CD4-positive, alpha-beta T cell (primary cell): ENCODE measurements at regions not wholly inside any gene's neighbourhood (a gene's known extent, or its start where the extent isn't known, plus 50 kb on each side); places are given as distances from the start of the nearest gene placed in this dataset.

Source experiments
- ATAC-seq: fragments of 200-7000 bp; cut with Tn5 transposase; one replicate; pipeline ENCODE4 v1.10.0; 2022; ENCODE audit warnings: mild to moderate bottlenecking; ENCODE audit not compliant: poor library complexity
- CTCF ChIA-PET: fragments of 350-600 bp; sonication (Branson Sonifier 250); formaldehyde crosslinking; loops from one replicate; lab custom pipeline; 2021; ENCODE audit warnings: antibody characterized with exemption, inconsistent platforms; lab: Charles Lee
- POLR2A ChIA-PET: fragments of 350-600 bp; sonication (Branson Sonifier 250); formaldehyde crosslinking; loops from one replicate; lab custom pipeline; 2021; ENCODE audit warnings: antibody characterized with exemption, inconsistent platforms; lab: Charles Lee
- DNase-seq, 14 experiments: peaks; one replicate each; pipeline ENCODE4 v3.0.0-alpha.2; 2013 to 2020; ENCODE audit warnings: mixed read lengths in 2 of 14
- H3K27ac ChIP-seq, 2 donors: one replicate each; pipeline versions ENCODE4 v1.5.1 to v1.7.0; 2013; ENCODE audit warnings: low read length in 2 of 2, low read depth in 1 of 2, mild to moderate bottlenecking in 1 of 2
- H3K27me3 ChIP-seq, 2 experiments: 1 replicate in 1 of 2; 2 replicates in 1 of 2; pipeline versions ENCODE4 v1.6.1 to v1.7.0; 2013; ENCODE audit warnings: low read length in 2 of 2, control low read depth in 1 of 2, mild to moderate bottlenecking in 1 of 2, moderate library complexity in 1 of 2; ENCODE audit not compliant: insufficient read depth in 2 of 2, control insufficient read depth in 1 of 2
- H3K36me3 ChIP-seq: one replicate; pipeline ENCODE4 v1.6.1; 2013; ENCODE audit warnings: low read length, control low read depth; ENCODE audit not compliant: insufficient read depth
- H3K4me1 ChIP-seq: one replicate; pipeline ENCODE4 v1.6.1; 2013; ENCODE audit warnings: low read length, control low read depth; ENCODE audit not compliant: insufficient read depth
- H3K4me3 ChIP-seq: one replicate; pipeline ENCODE4 v1.5.1; 2013; ENCODE audit warnings: mild to moderate bottlenecking, low read length, moderate library complexity
- H3K9me3 ChIP-seq, 2 experiments: 1 replicate in 1 of 2; 2 replicates in 1 of 2; pipeline versions ENCODE4 v1.6.1 to v1.7.0; 2013; ENCODE audit warnings: low read length in 2 of 2, mild to moderate bottlenecking in 2 of 2, control low read depth in 1 of 2, moderate library complexity in 1 of 2; ENCODE audit not compliant: control insufficient read depth in 1 of 2, insufficient read depth in 1 of 2
- H3K27ac Mint-ChIP-seq: one replicate; pipeline ENCODE4 v1.8.0; 2020; ENCODE audit warnings: mixed read lengths
- H3K27me3 Mint-ChIP-seq: one replicate; pipeline ENCODE4 v1.8.0; 2021; ENCODE audit warnings: mixed read lengths
- H3K36me3 Mint-ChIP-seq: one replicate; pipeline ENCODE4 v1.8.0; 2021; ENCODE audit warnings: low read depth, mixed read lengths
- H3K4me1 Mint-ChIP-seq: one replicate; pipeline ENCODE4 v1.8.0; 2021; ENCODE audit warnings: low read depth, mixed read lengths
- H3K4me3 Mint-ChIP-seq: one replicate; pipeline ENCODE4 v1.8.0; 2020; ENCODE audit warnings: mild to moderate bottlenecking, mixed read lengths
- H3K9me3 Mint-ChIP-seq: one replicate; pipeline ENCODE4 v1.8.0; 2020; ENCODE audit warnings: mixed read lengths
- CTCF ChIP-seq: fragments of 200-600 bp; IDR thresholded peaks from one replicate; pipeline ENCODE4 v1.8.0; 2022; ENCODE audit warnings: antibody characterized with exemption, mild to moderate bottlenecking
- intact Hi-C, 2 experiments: fragments of 100-400 bp; cut with DNase I in 1 of 2; cut with micrococcal nuclease in 1 of 2; formaldehyde crosslinking; loops; one replicate each; pipeline versions ENCODE4 v1.15.1 to v1.9.0; 2023 to 2025; cut with DNase I, micrococcal nuclease

GRCh38 chr7:136134503-136134902 lies 157.3 kb upstream of the MTPN start:
- Histone ChIP-seq H3K4me1 (no peaks in the 10 kb centered on the region), H3K4me3 (no peak overlapping the region), H3K27ac (no peak overlapping the region), H3K36me3 (no peaks in the 10 kb centered on the region), H3K9me3 (no peaks in the 10 kb centered on the region), H3K27me3 (no peaks in the 10 kb centered on the region)
- H3K27ac Mint-ChIP-seq: no peak overlapping the region
- no peaks in the 10 kb centered on the region for H3K4me1 Mint-ChIP-seq
- no peaks in the 10 kb centered on the region for H3K36me3 Mint-ChIP-seq
- intact Hi-C loops: no loop called here
- no peak for TF ChIP-seq CTCF
- no peak overlapping the region for H3K4me3 Mint-ChIP-seq
- ChIA-PET CTCF (no interaction called here), POLR2A (no interaction called here)
- ATAC-seq (no peak), DNase-seq (no peak)
- H3K9me3 Mint-ChIP-seq: no peaks in the 10 kb centered on the region
- no peaks in the 10 kb centered on the region for H3K27me3 Mint-ChIP-seq

GRCh38 chr7:136133551-136133950 lies 156.4 kb upstream of the MTPN start:
- Mint-ChIP-seq H3K9me3 (no peaks in the 10 kb centered on the region), H3K4me1 (no peaks in the 10 kb centered on the region), H3K27ac (no peak overlapping the region), H3K4me3 (no peak overlapping the region), H3K27me3 (no peaks in the 10 kb centered on the region), H3K36me3 (no peaks in the 10 kb centered on the region)
- no peaks in the 10 kb centered on the region for H3K36me3 ChIP-seq
- no peak for DNase-seq
- no peak for TF ChIP-seq CTCF
- H3K4me1 ChIP-seq: no peaks in the 10 kb centered on the region
- CTCF ChIA-PET: no interaction called here
- H3K27ac ChIP-seq: no peak overlapping the region
- no peak overlapping the region for H3K4me3 ChIP-seq
- POLR2A ChIA-PET: no interaction called here
- ATAC-seq: no peak
- H3K9me3 ChIP-seq: no peaks in the 10 kb centered on the region
- no peaks in the 10 kb centered on the region for H3K27me3 ChIP-seq
- intact Hi-C loops: no loop called here

- intact Hi-C loops: no loop called here
- ATAC-seq: no peak
Measured at GRCh38 chr7:136131304-136131630, 154.1 kb upstream of the MTPN start.

More at GRCh38 chr7:136131304-136131630, 154.1 kb upstream of the MTPN start:
- Histone ChIP-seq H3K4me3 (no peak overlapping the region), H3K4me1 (no peaks in the 10 kb centered on the region), H3K27me3 (no peaks in the 10 kb centered on the region), H3K9me3 (no peaks in the 10 kb centered on the region), H3K36me3 (no peaks in the 10 kb centered on the region), H3K27ac (no peak overlapping the region)
- Mint-ChIP-seq H3K36me3 (no peaks in the 10 kb centered on the region), H3K9me3 (no peaks in the 10 kb centered on the region), H3K27me3 (peaks cover 5% of the 10 kb centered on the region), H3K4me1 (no peaks in the 10 kb centered on the region), H3K4me3 (no peak overlapping the region), H3K27ac (no peak overlapping the region)
- POLR2A ChIA-PET: interaction anchor here (0.9 kb wide), 1 partner anchor 382 kb away, joined by 3 read pairs; no protein-coding TSS in a partner anchor
- TF ChIP-seq CTCF: no peak
- CTCF ChIA-PET: interaction anchor here (1.1 kb wide), 1 partner anchor 11 kb away, joined by 3 read pairs; no protein-coding TSS in a partner anchor
- no peak for DNase-seq
